Keratinocyte (primary cell): ENCODE measurements at regions not wholly inside any gene's neighbourhood (a gene's known extent, or its start where the extent isn't known, plus 50 kb on each side); places are given as distances from the start of the nearest gene placed in this dataset.

Source experiments
- DNase-seq: peaks from one replicate; pipeline ENCODE4 v3.0.0-alpha.2; 2011; ENCODE audit warnings: low read depth, missing footprints, low spot score
- FAIRE-seq: peaks from 2 replicates; lab custom pipeline; 2011; peaks lifted over from hg19 to GRCh38; lab: Jason Lieb, UNC
- H2AFZ ChIP-seq: 2 replicates; pipeline ENCODE4 v1.6.0; 2012; ENCODE audit warnings: low read length, control low read depth, inconsistent platforms; ENCODE audit not compliant: control insufficient read depth
- H3K27ac ChIP-seq: 2 replicates; pipeline ENCODE4 v1.5.1; 2011; ENCODE audit warnings: low read length; ENCODE audit not compliant: control insufficient read depth, insufficient read depth
- H3K27me3 ChIP-seq: 3 replicates; pipeline ENCODE4 v1.6.0; 2011; ENCODE audit warnings: low read length; ENCODE audit not compliant: control insufficient read depth, insufficient read depth; ENCODE audit errors: extremely low read depth
- H3K36me3 ChIP-seq, 2 experiments: 2 replicates in 1 of 2; 3 replicates in 1 of 2; pipeline ENCODE4 v1.5.1; 2011; ENCODE audit warnings: low read length in 2 of 2, mild to moderate bottlenecking in 1 of 2; ENCODE audit not compliant: control insufficient read depth in 2 of 2, insufficient read depth in 2 of 2; ENCODE audit errors: extremely low read depth in 1 of 2
- H3K4me1 ChIP-seq: 3 replicates; pipeline ENCODE4 v1.5.1; 2011; ENCODE audit warnings: low read length; ENCODE audit not compliant: control insufficient read depth, insufficient read depth; ENCODE audit errors: extremely low read depth
- H3K4me2 ChIP-seq: 3 replicates; pipeline ENCODE4 v1.6.0; 2011; ENCODE audit warnings: low read depth, low read length; ENCODE audit not compliant: control insufficient read depth, insufficient read depth; ENCODE audit errors: extremely low read depth
- H3K4me3 ChIP-seq, 3 experiments: fragments of 200-600 bp in 1 of 3; sonication (generic) in 1 of 3; 2 replicates in 2 of 3; 3 replicates in 1 of 3; pipeline ENCODE4 v1.5.1; 2011 to 2016; ENCODE audit warnings: low read length in 3 of 3, mild to moderate bottlenecking in 3 of 3, control low read depth in 2 of 3, inconsistent platforms in 1 of 3, low read depth in 1 of 3, mixed read lengths in 1 of 3, mixed run types in 1 of 3, moderate library complexity in 1 of 3; ENCODE audit not compliant: control insufficient read depth in 2 of 3, insufficient read depth in 2 of 3; ENCODE audit errors: extremely low read depth in 1 of 3
- H3K79me2 ChIP-seq: 2 replicates; pipeline ENCODE4 v1.6.0; 2012; ENCODE audit warnings: low read length; ENCODE audit not compliant: control insufficient read depth, insufficient read depth
- H3K9ac ChIP-seq: 3 replicates; pipeline ENCODE4 v1.6.0; 2011; ENCODE audit warnings: low read length; ENCODE audit not compliant: control insufficient read depth, insufficient read depth; ENCODE audit errors: extremely low read depth
- H3K9me1 ChIP-seq: 3 replicates; pipeline ENCODE4 v1.6.0; 2011; ENCODE audit warnings: low read length; ENCODE audit not compliant: control insufficient read depth, insufficient read depth; ENCODE audit errors: extremely low read depth
- H3K9me3 ChIP-seq: 2 replicates; pipeline ENCODE4 v1.5.1; 2012; ENCODE audit warnings: low read depth, low read length; ENCODE audit not compliant: control insufficient read depth
- H4K20me1 ChIP-seq: 3 replicates; pipeline ENCODE4 v1.6.0; 2011; ENCODE audit warnings: low read length; ENCODE audit not compliant: control insufficient read depth, insufficient read depth; ENCODE audit errors: extremely low read depth
- EZH2 ChIP-seq: IDR thresholded peaks from one replicate; pipeline ENCODE4 v1.6.1; 2012; ENCODE audit warnings: inconsistent platforms, mild to moderate bottlenecking, low read length, moderate library complexity
- dilution Hi-C: fragments of 300-500 bp; cut with MboI; formaldehyde crosslinking; loops from one replicate; pipeline ENCODE4 v1.7.0; 2020; ENCODE audit warnings: low sequenced_read_pairs; ENCODE audit not compliant: extremely low pct_ligation_motif_present
- TF ChIP-seq, protein P1 (sequence below), 3 experiments: IDR thresholded peaks in 1 of 3; conservative IDR thresholded peaks in 1 of 3; optimal IDR thresholded peaks in 1 of 3; 2 replicates in 2 of 3; 3 replicates in 1 of 3; pipeline versions ENCODE3 to v1.5.1; 2011; ENCODE audit warnings: low read length in 3 of 3, mild to moderate bottlenecking in 3 of 3, moderate library complexity in 2 of 3, control low read depth in 1 of 3, inconsistent platforms in 1 of 3; ENCODE audit not compliant: insufficient read depth in 2 of 3; ENCODE audit errors: extremely low read depth in 1 of 3

GRCh38 chr13:55617241-55617640 lies 1523.5 kb upstream of the PRR20A start:
- Histone ChIP-seq H4K20me1 (no peaks in the 10 kb centered on the region), H3K4me2 (no peak overlapping the region), H3K27ac (no peak overlapping the region), H3K36me3 (no peaks in the 10 kb centered on the region), H3K4me1 (no peaks in the 10 kb centered on the region), H2AFZ (no peak overlapping the region), H3K9me3 (no peaks in the 10 kb centered on the region), H3K9ac (no peak overlapping the region), H3K27me3 (no peaks in the 10 kb centered on the region), H3K9me1 (no peaks in the 10 kb centered on the region), H3K4me3 (no peak overlapping the region), H3K79me2 (no peaks in the 10 kb centered on the region)
- no peak for FAIRE-seq
- TF ChIP-seq, protein P1, sequence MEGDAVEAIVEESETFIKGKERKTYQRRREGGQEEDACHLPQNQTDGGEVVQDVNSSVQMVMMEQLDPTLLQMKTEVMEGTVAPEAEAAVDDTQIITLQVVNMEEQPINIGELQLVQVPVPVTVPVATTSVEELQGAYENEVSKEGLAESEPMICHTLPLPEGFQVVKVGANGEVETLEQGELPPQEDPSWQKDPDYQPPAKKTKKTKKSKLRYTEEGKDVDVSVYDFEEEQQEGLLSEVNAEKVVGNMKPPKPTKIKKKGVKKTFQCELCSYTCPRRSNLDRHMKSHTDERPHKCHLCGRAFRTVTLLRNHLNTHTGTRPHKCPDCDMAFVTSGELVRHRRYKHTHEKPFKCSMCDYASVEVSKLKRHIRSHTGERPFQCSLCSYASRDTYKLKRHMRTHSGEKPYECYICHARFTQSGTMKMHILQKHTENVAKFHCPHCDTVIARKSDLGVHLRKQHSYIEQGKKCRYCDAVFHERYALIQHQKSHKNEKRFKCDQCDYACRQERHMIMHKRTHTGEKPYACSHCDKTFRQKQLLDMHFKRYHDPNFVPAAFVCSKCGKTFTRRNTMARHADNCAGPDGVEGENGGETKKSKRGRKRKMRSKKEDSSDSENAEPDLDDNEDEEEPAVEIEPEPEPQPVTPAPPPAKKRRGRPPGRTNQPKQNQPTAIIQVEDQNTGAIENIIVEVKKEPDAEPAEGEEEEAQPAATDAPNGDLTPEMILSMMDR (optimal IDR thresholded peaks at IDR 0.05 in 1 of 3, IDR thresholded peaks at IDR 0.05 in 1 of 3, conservative IDR thresholded peaks at IDR 0.05 in 1 of 3; ENCODE audit: extremely low read depth in 1 of 3, insufficient read depth in 2 of 3, low read length in 3 of 3) = no peak
- no peak for TF ChIP-seq EZH2
- no peak for DNase-seq
- dilution Hi-C loops = no loop called here

- no peaks in the 10 kb centered on the region for H3K4me1 ChIP-seq
- no peak overlapping the region for H2AFZ ChIP-seq
- no peaks in the 10 kb centered on the region for H4K20me1 ChIP-seq
- no peaks in the 10 kb centered on the region for H3K9me1 ChIP-seq
- no peaks in the 10 kb centered on the region for H3K27me3 ChIP-seq
- H3K27ac ChIP-seq = no peak overlapping the region
- dilution Hi-C loops = no loop called here
- no peaks in the 10 kb centered on the region for H3K36me3 ChIP-seq
- H3K79me2 ChIP-seq = no peaks in the 10 kb centered on the region
- no peak for TF ChIP-seq EZH2
- TF ChIP-seq, protein P1 (optimal IDR thresholded peaks at IDR 0.05 in 1 of 3, IDR thresholded peaks at IDR 0.05 in 1 of 3, conservative IDR thresholded peaks at IDR 0.05 in 1 of 3; ENCODE audit: extremely low read depth in 1 of 3, insufficient read depth in 2 of 3, low read length in 3 of 3) = no peak
- no peak overlapping the region for H3K4me3 ChIP-seq
- no peak overlapping the region for H3K9ac ChIP-seq
- H3K4me2 ChIP-seq = no peak overlapping the region
- no peak for FAIRE-seq
- no peaks in the 10 kb centered on the region for H3K9me3 ChIP-seq
- no peak for DNase-seq
Observed at GRCh38 chr13:55627221-55627620, 1513.5 kb upstream of the PRR20A start.
